Sigmoid colon (tissue), 6 donors: ENCODE measurements at regions not wholly inside any gene's neighbourhood (a gene's known extent, or its start where the extent isn't known, plus 50 kb on each side); places are given as distances from the start of the nearest gene placed in this dataset.

Experiments used
- DNase-seq: peaks from one replicate; pipeline ENCODE4 v3.0.0-alpha.2; 2019
- H3K27ac ChIP-seq, 4 donors: fragments of 200-600 bp; sonication (generic); one replicate each; pipeline ENCODE4 v1.5.1; 2016 to 2019; ENCODE audit warnings: mild to moderate bottlenecking in 1 of 4
- H3K27me3 ChIP-seq, 3 donors: fragments of 200-600 bp; sonication (generic); one replicate each; pipeline ENCODE4 v1.5.1; 2019; ENCODE audit warnings: mild to moderate bottlenecking in 1 of 3
- H3K36me3 ChIP-seq, 4 donors: fragments of 200-600 bp; sonication (generic); one replicate each; pipeline ENCODE4 v1.5.1; 2016 to 2019
- H3K4me1 ChIP-seq, 4 donors: fragments of 200-600 bp; sonication (generic); one replicate each; pipeline ENCODE4 v1.5.1; 2017 to 2019
- H3K4me3 ChIP-seq, 4 donors: fragments of 200-600 bp; sonication (generic); one replicate each; pipeline ENCODE4 v1.5.1; 2017 to 2019; ENCODE audit warnings: mild to moderate bottlenecking in 2 of 4, moderate library complexity in 1 of 4
- H3K9me3 ChIP-seq, 4 donors: fragments of 200-600 bp in 3 of 4; sonication (generic) in 3 of 4; one replicate each; pipeline versions ENCODE4 v1.5.1 to v1.6.1; 2013 to 2019
- EP300 ChIP-seq, 4 donors: sonication (generic); formaldehyde crosslinking; IDR thresholded peaks; one replicate each; pipeline ENCODE4 v1.6.1; 2017; ENCODE audit warnings: antibody characterized with exemption in 4 of 4
- POLR2A ChIP-seq, 2 donors: fragments of 450-650 bp; IDR thresholded peaks; one replicate each; pipeline ENCODE4 v1.6.1; 2016; ENCODE audit warnings: antibody characterized with exemption in 2 of 2, mild to moderate bottlenecking in 2 of 2, moderate library complexity in 2 of 2
- POLR2AphosphoS5 ChIP-seq, 4 donors: sonication (generic); formaldehyde crosslinking; IDR thresholded peaks; one replicate each; pipeline ENCODE4 v1.6.1; 2017; ENCODE audit warnings: antibody characterized with exemption in 4 of 4
- WGBS, 2 donors: extraction: QIAGEN DNeasy Blood & Tissue Kit; methylation state at CpG; one replicate each; pipeline ENCODE4 v1.1.7; 2013; 5-methylcytosine and 5-hydroxymethylcytosine counted together
- intact Hi-C: fragments of 100-400 bp; cut with DNase I; formaldehyde crosslinking; loops from one replicate; pipeline ENCODE4 v1.15.1; 2023
- TF ChIP-seq, protein P1 (sequence below), 4 experiments: fragments of 450-650 bp in 3 of 4; fragments of 200-600 bp in 1 of 4; IDR thresholded peaks; one replicate each; pipeline ENCODE4 v1.5.1; 2016 to 2019; ENCODE audit warnings: antibody characterized with exemption in 4 of 4, mild to moderate bottlenecking in 3 of 4, moderate library complexity in 2 of 4
- donor health status: healthy with polysubstance abuse.
- donor health status: healthy.

DNA sequence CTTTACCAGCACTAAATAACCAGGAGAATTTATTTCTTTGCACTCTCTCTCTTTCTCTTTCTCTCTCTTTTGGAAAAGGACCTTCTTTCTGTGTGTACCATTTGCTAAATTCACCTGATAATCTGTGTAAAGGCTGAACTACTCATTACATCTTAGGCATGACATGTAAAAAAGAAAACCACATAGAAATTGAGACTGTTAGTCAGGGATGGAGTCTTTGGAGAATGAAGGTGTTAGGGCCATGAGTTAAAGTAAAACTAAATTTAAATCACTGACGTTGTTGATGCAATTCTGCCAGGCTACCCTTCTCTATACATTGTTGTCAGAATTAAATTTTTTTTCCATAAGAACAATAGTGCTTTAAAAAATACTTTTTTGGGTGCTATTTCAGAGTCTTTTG, 263.3 kb downstream of the PTEN start:
- Histone ChIP-seq H3K9me3 (no peaks in the 10 kb centered on the region), H3K27ac (no peak overlapping the region), H3K36me3 (no peaks in the 10 kb centered on the region), H3K27me3 (no peaks in the 10 kb centered on the region), H3K4me3 (no peak overlapping the region), H3K4me1 (peaks cover 0 to 7% (median 5%) of the 10 kb centered on the region in 4 donors)
- no peak for DNase-seq
- intact Hi-C loops = no loop called here
- WGBS, 2 donors = 84 to 93% methylated on average over 1 of the region's 1 CpG
- TF ChIP-seq POLR2AphosphoS5 (IDR thresholded peaks at IDR 0.05) (no peak), EP300 (IDR thresholded peaks at IDR 0.05) (no peak), POLR2A (IDR thresholded peaks at IDR 0.05) (no peak)
- TF ChIP-seq, protein P1, sequence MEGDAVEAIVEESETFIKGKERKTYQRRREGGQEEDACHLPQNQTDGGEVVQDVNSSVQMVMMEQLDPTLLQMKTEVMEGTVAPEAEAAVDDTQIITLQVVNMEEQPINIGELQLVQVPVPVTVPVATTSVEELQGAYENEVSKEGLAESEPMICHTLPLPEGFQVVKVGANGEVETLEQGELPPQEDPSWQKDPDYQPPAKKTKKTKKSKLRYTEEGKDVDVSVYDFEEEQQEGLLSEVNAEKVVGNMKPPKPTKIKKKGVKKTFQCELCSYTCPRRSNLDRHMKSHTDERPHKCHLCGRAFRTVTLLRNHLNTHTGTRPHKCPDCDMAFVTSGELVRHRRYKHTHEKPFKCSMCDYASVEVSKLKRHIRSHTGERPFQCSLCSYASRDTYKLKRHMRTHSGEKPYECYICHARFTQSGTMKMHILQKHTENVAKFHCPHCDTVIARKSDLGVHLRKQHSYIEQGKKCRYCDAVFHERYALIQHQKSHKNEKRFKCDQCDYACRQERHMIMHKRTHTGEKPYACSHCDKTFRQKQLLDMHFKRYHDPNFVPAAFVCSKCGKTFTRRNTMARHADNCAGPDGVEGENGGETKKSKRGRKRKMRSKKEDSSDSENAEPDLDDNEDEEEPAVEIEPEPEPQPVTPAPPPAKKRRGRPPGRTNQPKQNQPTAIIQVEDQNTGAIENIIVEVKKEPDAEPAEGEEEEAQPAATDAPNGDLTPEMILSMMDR (IDR thresholded peaks at IDR 0.05) = no peak

DNA sequence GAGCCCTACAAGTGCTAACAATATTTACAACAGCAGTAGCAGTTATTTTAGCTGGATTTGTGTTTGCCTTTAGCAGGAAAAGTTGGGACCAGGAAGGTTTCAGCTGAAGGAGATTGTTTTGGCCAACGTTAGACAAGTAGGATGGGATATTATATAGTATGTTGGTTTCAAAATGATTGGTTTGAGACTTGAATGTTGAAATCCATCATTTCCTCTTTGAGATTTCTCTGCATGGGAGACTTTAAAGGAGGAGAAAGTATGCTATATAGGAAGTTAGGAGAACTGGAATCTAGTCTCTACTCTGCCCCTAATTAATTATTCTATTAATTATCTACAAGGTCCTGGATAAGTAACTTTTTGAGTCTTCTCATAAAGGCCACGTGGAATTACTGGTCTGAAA, 263.8 kb downstream of the PTEN start:
- no peaks in the 10 kb centered on the region for H3K36me3 ChIP-seq
- no peak overlapping the region for H3K4me3 ChIP-seq
- no peaks in the 10 kb centered on the region for H3K27me3 ChIP-seq
- intact Hi-C loops = no loop called here
- H3K9me3 ChIP-seq = no peaks in the 10 kb centered on the region
- H3K4me1 ChIP-seq = peaks cover 0 to 12% (median 11%) of the 10 kb centered on the region in 4 donors
- 54 to 68% methylated on average over 2 of the region's 2 CpGs for WGBS, 2 donors
- no peak for DNase-seq
- TF ChIP-seq, protein P1 (IDR thresholded peaks at IDR 0.05) = no peak
- no peak for TF ChIP-seq POLR2AphosphoS5 (IDR thresholded peaks at IDR 0.05)
- TF ChIP-seq POLR2A (IDR thresholded peaks at IDR 0.05) = no peak
- TF ChIP-seq EP300 (IDR thresholded peaks at IDR 0.05) = no peak
- no peak overlapping the region for H3K27ac ChIP-seq

DNA sequence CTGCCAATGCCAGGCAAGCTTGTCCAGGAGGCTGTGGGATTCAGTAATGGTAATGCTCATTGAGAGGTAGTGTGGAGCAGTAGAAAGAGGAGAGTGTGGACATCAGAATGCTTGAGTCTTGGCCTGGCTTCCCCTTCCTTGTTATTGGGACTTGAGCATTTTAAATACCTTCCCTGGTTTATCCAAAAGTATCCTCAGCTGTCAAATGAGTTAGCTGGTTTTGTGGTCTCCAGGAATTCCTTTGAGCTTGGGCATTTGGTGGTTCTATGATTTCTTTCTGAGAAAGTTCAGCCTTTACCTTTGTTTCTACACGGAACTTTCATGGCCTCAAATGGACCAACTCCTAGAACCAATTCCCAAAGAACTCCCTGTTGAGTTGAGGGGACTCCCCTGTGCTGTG, 264.3 kb downstream of the PTEN start:
- intact Hi-C loops = no loop called here
- Histone ChIP-seq H3K4me3 (no peak overlapping the region), H3K27me3 (no peaks in the 10 kb centered on the region), H3K9me3 (no peaks in the 10 kb centered on the region), H3K27ac (no peak overlapping the region), H3K36me3 (no peaks in the 10 kb centered on the region), H3K4me1 (peaks cover 0 to 14% (median 13%) of the 10 kb centered on the region in 4 donors)
- DNase-seq = no peak
- TF ChIP-seq, protein P1 (IDR thresholded peaks at IDR 0.05) = no peak
- TF ChIP-seq POLR2AphosphoS5 (IDR thresholded peaks at IDR 0.05) (no peak), EP300 (IDR thresholded peaks at IDR 0.05) (no peak), POLR2A (IDR thresholded peaks at IDR 0.05) (no peak)
- WGBS, 2 donors = 95% methylated on average over 1 of the region's 1 CpG

DNA sequence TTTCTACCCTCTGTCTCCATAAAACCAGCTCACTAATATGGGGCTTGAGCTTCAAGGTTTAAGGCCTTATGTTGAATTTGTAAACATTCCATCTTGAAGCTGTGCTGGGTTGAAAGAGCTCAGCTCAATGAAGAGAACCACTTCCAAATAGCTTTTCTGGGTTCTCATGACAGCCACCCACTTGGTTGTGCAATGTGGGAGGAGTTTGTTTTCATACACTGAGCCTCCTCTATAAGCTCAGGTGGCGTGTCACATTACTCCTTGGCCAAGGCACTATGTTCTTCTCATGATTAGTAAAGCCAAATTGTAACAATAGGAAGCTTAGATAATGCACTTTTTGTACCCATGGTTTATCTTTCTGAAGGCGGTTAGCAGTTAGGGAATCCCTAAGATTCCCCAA, 265.6 kb downstream of the PTEN start:
- DNase-seq = no peak
- Histone ChIP-seq H3K4me1 (peaks cover 0 to 14% (median 13%) of the 10 kb centered on the region in 4 donors), H3K27ac (no peak overlapping the region), H3K27me3 (no peaks in the 10 kb centered on the region), H3K36me3 (no peaks in the 10 kb centered on the region), H3K9me3 (no peaks in the 10 kb centered on the region), H3K4me3 (no peak overlapping the region)
- TF ChIP-seq, protein P1 (IDR thresholded peaks at IDR 0.05) = no peak
- TF ChIP-seq POLR2A (IDR thresholded peaks at IDR 0.05) = no peak
- TF ChIP-seq POLR2AphosphoS5 (IDR thresholded peaks at IDR 0.05) = no peak
- intact Hi-C loops = no loop called here
- 93 to 98% methylated on average over 2 of the region's 2 CpGs for WGBS, 2 donors

DNA sequence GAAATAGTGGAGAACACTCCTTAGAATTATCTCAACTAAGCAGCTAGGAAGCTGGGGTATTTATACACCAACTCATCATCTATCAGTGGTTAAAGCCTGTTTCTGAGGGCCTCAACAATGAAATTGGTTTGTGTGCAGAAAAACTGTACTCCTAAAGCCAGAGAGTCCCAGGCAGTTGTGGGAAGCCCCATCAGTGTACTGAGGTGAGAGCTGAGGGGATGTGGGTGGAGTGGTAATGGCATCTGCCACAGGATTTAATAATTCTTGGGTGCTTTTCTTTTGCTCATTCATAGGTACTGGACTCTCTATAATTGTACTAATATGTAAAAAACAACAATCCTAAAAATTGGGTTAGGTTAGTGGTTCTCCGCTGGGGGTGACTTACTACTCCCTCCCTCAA, 267.5 kb downstream of the PTEN start:
- 100% methylated on average over 1 of the region's 1 CpG for WGBS, 2 donors
- H3K9me3 ChIP-seq = no peaks in the 10 kb centered on the region
- intact Hi-C loops = loop anchor here (10.0 kb wide), 1 partner anchor 254 kb away; no protein-coding TSS in a partner anchor
- H3K4me3 ChIP-seq = no peak overlapping the region
- H3K27me3 ChIP-seq = no peaks in the 10 kb centered on the region
- peaks cover 0 to 14% (median 13%) of the 10 kb centered on the region in 4 donors for H3K4me1 ChIP-seq
- H3K36me3 ChIP-seq = no peaks in the 10 kb centered on the region
- no peak for TF ChIP-seq EP300 (IDR thresholded peaks at IDR 0.05)
- no peak for TF ChIP-seq POLR2AphosphoS5 (IDR thresholded peaks at IDR 0.05)
- TF ChIP-seq, protein P1 (IDR thresholded peaks at IDR 0.05) = no peak
- TF ChIP-seq POLR2A (IDR thresholded peaks at IDR 0.05) = no peak
- no peak overlapping the region for H3K27ac ChIP-seq
- no peak for DNase-seq
